ENCODE measurements at regions not wholly inside any gene's neighbourhood (a gene's known extent, or its start where the extent isn't known, plus 50 kb on each side); places are given as distances from the start of the nearest gene placed in this dataset.

- no peaks in the 10 kb centered on the region for H3K27me3 ChIP-seq (replicated peaks; ENCODE audit: insufficient read depth)
- no peaks in the 10 kb centered on the region for H3K36me3 ChIP-seq
- H3K4me1 ChIP-seq (ENCODE audit: control insufficient read depth in 1 of 2, low read depth in 2 of 2): no peaks in the 10 kb centered on the region
- no peak overlapping the region for H3K27ac ChIP-seq
- no peak for DNase-seq (ENCODE audit: low spot score)
- ATAC-seq (ENCODE audit: insufficient number of reproducible peaks, low FRiP score, low read depth): no peak
- no peak for TF ChIP-seq CTCF (IDR thresholded peaks at IDR 0.05)
- no peaks in the 10 kb centered on the region for H3K9me3 ChIP-seq
- H3K4me3 ChIP-seq: no peak overlapping the region
Measured at GRCh38 chr18:46310675-46311345, 206.6 kb downstream of the HAUS1 start.

- no peaks in the 10 kb centered on the region for H3K4me1 ChIP-seq (ENCODE audit: control insufficient read depth in 1 of 2, low read depth in 2 of 2)
- TF ChIP-seq CTCF (IDR thresholded peaks at IDR 0.05): no peak
Measured at GRCh38 chr18:46311491-46311890, 207.3 kb downstream of the HAUS1 start.

GRCh38 chr18:46312221-46312620 is 208.0 kb downstream of the HAUS1 start:
- no peaks in the 10 kb centered on the region for H3K36me3 ChIP-seq
- ATAC-seq (ENCODE audit: insufficient number of reproducible peaks, low FRiP score, low read depth): no peak
- H3K4me1 ChIP-seq (ENCODE audit: control insufficient read depth in 1 of 2, low read depth in 2 of 2): no peaks in the 10 kb centered on the region
- no peak for DNase-seq (ENCODE audit: low spot score)
- no peaks in the 10 kb centered on the region for H3K27me3 ChIP-seq (replicated peaks; ENCODE audit: insufficient read depth)
- H3K4me3 ChIP-seq: no peak overlapping the region
- no peak for TF ChIP-seq CTCF (IDR thresholded peaks at IDR 0.05)
- no peak overlapping the region for H3K27ac ChIP-seq
- no peaks in the 10 kb centered on the region for H3K9me3 ChIP-seq

More at GRCh38 chr18:46311491-46311890, 207.3 kb downstream of the HAUS1 start:
- H3K27me3 ChIP-seq (replicated peaks; ENCODE audit: insufficient read depth): no peaks in the 10 kb centered on the region
- DNase-seq (ENCODE audit: low spot score): no peak
- ATAC-seq (ENCODE audit: insufficient number of reproducible peaks, low FRiP score, low read depth): no peak
- no peaks in the 10 kb centered on the region for H3K36me3 ChIP-seq
- H3K9me3 ChIP-seq: no peaks in the 10 kb centered on the region
- H3K4me3 ChIP-seq: no peak overlapping the region
- no peak overlapping the region for H3K27ac ChIP-seq

GRCh38 chr18:46313521-46313920 is 209.3 kb downstream of the HAUS1 start:
- no peaks in the 10 kb centered on the region for H3K36me3 ChIP-seq
- DNase-seq (ENCODE audit: low spot score) (no peak), ATAC-seq (ENCODE audit: insufficient number of reproducible peaks, low FRiP score, low read depth) (no peak)
- H3K4me1 ChIP-seq (ENCODE audit: control insufficient read depth in 1 of 2, low read depth in 2 of 2): no peaks in the 10 kb centered on the region
- H3K27me3 ChIP-seq (replicated peaks; ENCODE audit: insufficient read depth): no peaks in the 10 kb centered on the region
- H3K4me3 ChIP-seq: no peak overlapping the region
- no peak for TF ChIP-seq CTCF (IDR thresholded peaks at IDR 0.05)
- H3K27ac ChIP-seq: no peak overlapping the region
- H3K9me3 ChIP-seq: no peaks in the 10 kb centered on the region

- no peak for ATAC-seq (ENCODE audit: insufficient number of reproducible peaks, low FRiP score, low read depth)
- no peak for DNase-seq (ENCODE audit: low spot score)
- TF ChIP-seq CTCF (IDR thresholded peaks at IDR 0.05): no peak
- Histone ChIP-seq H3K9me3 (no peaks in the 10 kb centered on the region), H3K27ac (no peak overlapping the region), H3K36me3 (no peaks in the 10 kb centered on the region), H3K27me3 (replicated peaks; ENCODE audit: insufficient read depth) (no peaks in the 10 kb centered on the region), H3K4me1 (ENCODE audit: control insufficient read depth in 1 of 2, low read depth in 2 of 2) (no peaks in the 10 kb centered on the region), H3K4me3 (no peak overlapping the region)
Measured at GRCh38 chr18:46314011-46314410, 209.8 kb downstream of the HAUS1 start.
